ENCODE measurements at regions not wholly inside any gene's neighbourhood (a gene's known extent, or its start where the extent isn't known, plus 50 kb on each side); places are given as distances from the start of the nearest gene placed in this dataset.

DNA sequence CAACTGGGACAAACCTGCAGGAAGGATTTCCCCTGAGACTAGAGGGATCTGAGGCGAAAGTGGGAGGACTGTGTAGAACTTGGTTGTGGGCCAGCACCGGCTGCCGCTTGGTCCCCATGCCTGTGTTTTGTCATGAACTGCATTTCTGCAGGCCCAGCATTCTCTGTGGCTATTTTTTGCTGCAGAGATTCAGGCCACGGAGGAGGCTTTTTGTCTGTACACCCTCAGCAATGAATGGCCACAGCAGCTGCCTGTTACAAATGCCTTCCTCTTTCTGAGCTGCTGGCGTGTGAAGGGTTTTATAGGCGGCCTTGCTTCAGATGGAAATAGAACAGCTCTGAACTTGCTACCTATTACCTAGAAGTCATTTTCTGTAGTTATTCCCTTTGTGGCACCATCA, 164.4 kb downstream of the SH2D4B start:
- H3K4me1 Mint-ChIP-seq (ENCODE audit: unreplicated experiment): peaks cover 3% of the 10 kb centered on the region
- H3K27ac Mint-ChIP-seq (ENCODE audit: unreplicated experiment): no peak overlapping the region
- TF ChIP-seq, protein P1, sequence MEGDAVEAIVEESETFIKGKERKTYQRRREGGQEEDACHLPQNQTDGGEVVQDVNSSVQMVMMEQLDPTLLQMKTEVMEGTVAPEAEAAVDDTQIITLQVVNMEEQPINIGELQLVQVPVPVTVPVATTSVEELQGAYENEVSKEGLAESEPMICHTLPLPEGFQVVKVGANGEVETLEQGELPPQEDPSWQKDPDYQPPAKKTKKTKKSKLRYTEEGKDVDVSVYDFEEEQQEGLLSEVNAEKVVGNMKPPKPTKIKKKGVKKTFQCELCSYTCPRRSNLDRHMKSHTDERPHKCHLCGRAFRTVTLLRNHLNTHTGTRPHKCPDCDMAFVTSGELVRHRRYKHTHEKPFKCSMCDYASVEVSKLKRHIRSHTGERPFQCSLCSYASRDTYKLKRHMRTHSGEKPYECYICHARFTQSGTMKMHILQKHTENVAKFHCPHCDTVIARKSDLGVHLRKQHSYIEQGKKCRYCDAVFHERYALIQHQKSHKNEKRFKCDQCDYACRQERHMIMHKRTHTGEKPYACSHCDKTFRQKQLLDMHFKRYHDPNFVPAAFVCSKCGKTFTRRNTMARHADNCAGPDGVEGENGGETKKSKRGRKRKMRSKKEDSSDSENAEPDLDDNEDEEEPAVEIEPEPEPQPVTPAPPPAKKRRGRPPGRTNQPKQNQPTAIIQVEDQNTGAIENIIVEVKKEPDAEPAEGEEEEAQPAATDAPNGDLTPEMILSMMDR (IDR thresholded peaks at IDR 0.05; ENCODE audit: unreplicated experiment): no peak
- H3K9me3 Mint-ChIP-seq (ENCODE audit: unreplicated experiment): no peaks in the 10 kb centered on the region
- H3K27me3 Mint-ChIP-seq (ENCODE audit: unreplicated experiment): peaks cover 2% of the 10 kb centered on the region
- no peak for DNase-seq (ENCODE audit: low spot score)
- H3K4me3 Mint-ChIP-seq (ENCODE audit: unreplicated experiment): no peak overlapping the region
- H3K36me3 Mint-ChIP-seq (ENCODE audit: low read depth, unreplicated experiment): no peaks in the 10 kb centered on the region

- H3K27me3 Mint-ChIP-seq (ENCODE audit: unreplicated experiment): no peaks in the 10 kb centered on the region
Observed at GRCh38 chr10:80705899-80706298, 168.2 kb downstream of the SH2D4B start.

GRCh38 chr10:80708185-80708584, 170.5 kb downstream of the SH2D4B start:
- no peaks in the 10 kb centered on the region for H3K27me3 Mint-ChIP-seq (ENCODE audit: unreplicated experiment)
- H3K4me1 Mint-ChIP-seq (ENCODE audit: unreplicated experiment): peaks cover 7% of the 10 kb centered on the region
- no peak overlapping the region for H3K4me3 Mint-ChIP-seq (ENCODE audit: unreplicated experiment)
- H3K36me3 Mint-ChIP-seq (ENCODE audit: low read depth, unreplicated experiment): no peaks in the 10 kb centered on the region
- H3K27ac Mint-ChIP-seq (ENCODE audit: unreplicated experiment): no peak overlapping the region
- no peaks in the 10 kb centered on the region for H3K9me3 Mint-ChIP-seq (ENCODE audit: unreplicated experiment)
- TF ChIP-seq, protein P1 (IDR thresholded peaks at IDR 0.05; ENCODE audit: unreplicated experiment): no peak
- no peak for DNase-seq (ENCODE audit: low spot score)

More at GRCh38 chr10:80705899-80706298, 168.2 kb downstream of the SH2D4B start:
- no peak overlapping the region for H3K27ac Mint-ChIP-seq (ENCODE audit: unreplicated experiment)
- TF ChIP-seq, protein P1 (IDR thresholded peaks at IDR 0.05; ENCODE audit: unreplicated experiment): no peak
- peaks cover 7% of the 10 kb centered on the region for H3K4me1 Mint-ChIP-seq (ENCODE audit: unreplicated experiment)
- H3K36me3 Mint-ChIP-seq (ENCODE audit: low read depth, unreplicated experiment): no peaks in the 10 kb centered on the region
- H3K4me3 Mint-ChIP-seq (ENCODE audit: unreplicated experiment): no peak overlapping the region
- no peaks in the 10 kb centered on the region for H3K9me3 Mint-ChIP-seq (ENCODE audit: unreplicated experiment)
- DNase-seq (ENCODE audit: low spot score): no peak

- Mint-ChIP-seq H3K9me3 (ENCODE audit: unreplicated experiment) (no peaks in the 10 kb centered on the region), H3K4me1 (ENCODE audit: unreplicated experiment) (peaks cover 7% of the 10 kb centered on the region), H3K27ac (ENCODE audit: unreplicated experiment) (no peak overlapping the region)
Observed at GRCh38 chr10:80708808-80709207, 171.1 kb downstream of the SH2D4B start.

GRCh38 chr10:80709866-80710265, 172.2 kb downstream of the SH2D4B start:
- no peak for DNase-seq (ENCODE audit: low spot score)
- H3K27ac Mint-ChIP-seq (ENCODE audit: unreplicated experiment): peak overlapping the region; percentile 54

More at GRCh38 chr10:80708808-80709207, 171.1 kb downstream of the SH2D4B start:
- DNase-seq (ENCODE audit: low spot score): no peak
- TF ChIP-seq, protein P1 (IDR thresholded peaks at IDR 0.05; ENCODE audit: unreplicated experiment): no peak
- H3K4me3 Mint-ChIP-seq (ENCODE audit: unreplicated experiment): no peak overlapping the region
- no peaks in the 10 kb centered on the region for H3K36me3 Mint-ChIP-seq (ENCODE audit: low read depth, unreplicated experiment)
- H3K27me3 Mint-ChIP-seq (ENCODE audit: unreplicated experiment): no peaks in the 10 kb centered on the region

More at GRCh38 chr10:80709866-80710265, 172.2 kb downstream of the SH2D4B start:
- H3K4me1 Mint-ChIP-seq (ENCODE audit: unreplicated experiment): peaks cover 7% of the 10 kb centered on the region
- TF ChIP-seq, protein P1 (IDR thresholded peaks at IDR 0.05; ENCODE audit: unreplicated experiment): no peak
- H3K36me3 Mint-ChIP-seq (ENCODE audit: low read depth, unreplicated experiment): no peaks in the 10 kb centered on the region
- no peaks in the 10 kb centered on the region for H3K9me3 Mint-ChIP-seq (ENCODE audit: unreplicated experiment)
- no peak overlapping the region for H3K4me3 Mint-ChIP-seq (ENCODE audit: unreplicated experiment)
- no peaks in the 10 kb centered on the region for H3K27me3 Mint-ChIP-seq (ENCODE audit: unreplicated experiment)
